ENCODE measurements at regions not wholly inside any gene's neighbourhood (a gene's known extent, or its start where the extent isn't known, plus 50 kb on each side); places are given as distances from the start of the nearest gene placed in this dataset.
"Not testable (repeated sequence)": the region's sequence is repeated elsewhere in the genome, so short reads cannot be mapped to it uniquely, and the experiment has no call there.

DNA sequence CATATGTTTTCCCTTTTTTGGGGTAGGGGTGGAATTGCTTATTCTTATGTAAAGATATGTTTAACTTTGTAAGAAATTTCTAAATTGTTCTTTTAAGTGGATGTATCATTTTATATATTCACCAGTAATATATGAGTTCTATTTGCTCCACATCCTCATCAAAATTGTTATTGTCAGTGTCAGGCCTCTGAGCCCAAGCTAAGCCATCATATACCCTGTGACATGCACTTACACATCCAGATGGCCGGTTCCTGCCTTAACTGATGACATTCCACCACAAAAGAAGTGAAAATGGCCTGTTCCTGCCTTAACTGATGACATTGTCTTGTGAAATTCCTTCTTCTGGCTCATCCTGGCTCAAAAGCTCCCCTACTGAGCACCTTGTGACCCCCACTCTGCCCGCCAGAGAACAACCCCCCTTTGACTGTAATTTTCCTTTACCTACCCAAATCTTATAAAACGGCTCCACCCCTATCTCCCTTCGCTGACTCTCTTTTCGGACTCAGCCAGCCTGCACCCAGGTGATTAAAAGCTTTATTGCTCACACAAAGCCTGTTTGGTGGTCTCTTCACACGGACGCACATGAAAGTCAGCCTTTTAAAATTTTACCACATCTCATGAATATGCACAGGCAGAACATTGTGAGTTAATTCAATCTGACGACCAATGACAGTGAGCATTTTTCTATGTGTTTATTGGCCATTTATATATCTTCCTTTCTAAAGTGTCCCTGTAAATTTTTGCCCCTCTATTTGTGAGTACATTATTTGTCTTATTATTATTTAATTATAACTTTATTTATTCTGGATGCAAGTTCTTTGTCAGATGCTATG, 176.8 kb downstream of the CDC14C start:
- not testable (repeated sequence) for DNase-seq

- no peak for DNase-seq
These were observed 178.1 kb downstream of the CDC14C start for GRCh38 chr7:49102411-49102810.

DNA sequence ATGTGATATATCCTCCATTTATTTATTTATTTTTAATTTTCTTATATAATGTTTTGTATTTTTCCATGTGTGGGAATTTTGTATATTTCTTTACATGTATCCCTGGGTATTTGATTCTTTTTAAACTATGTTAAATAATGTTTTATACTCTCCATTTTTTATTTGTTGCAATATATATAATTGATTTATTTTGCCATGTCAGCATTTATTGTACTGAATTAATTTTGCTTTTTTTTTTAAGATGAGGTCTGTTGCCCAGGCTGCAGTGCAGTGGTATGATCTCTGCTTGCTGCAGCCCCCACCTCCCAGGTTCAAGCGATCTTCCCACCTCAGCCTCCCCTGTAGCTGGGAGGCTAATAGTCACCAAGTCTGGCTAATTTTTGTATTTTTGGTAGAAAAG, 187.4 kb downstream of the CDC14C start:
- no peak for DNase-seq

- no peak for DNase-seq
These were observed 187.9 kb downstream of the CDC14C start for GRCh38 chr7:49112222-49112621.

DNA sequence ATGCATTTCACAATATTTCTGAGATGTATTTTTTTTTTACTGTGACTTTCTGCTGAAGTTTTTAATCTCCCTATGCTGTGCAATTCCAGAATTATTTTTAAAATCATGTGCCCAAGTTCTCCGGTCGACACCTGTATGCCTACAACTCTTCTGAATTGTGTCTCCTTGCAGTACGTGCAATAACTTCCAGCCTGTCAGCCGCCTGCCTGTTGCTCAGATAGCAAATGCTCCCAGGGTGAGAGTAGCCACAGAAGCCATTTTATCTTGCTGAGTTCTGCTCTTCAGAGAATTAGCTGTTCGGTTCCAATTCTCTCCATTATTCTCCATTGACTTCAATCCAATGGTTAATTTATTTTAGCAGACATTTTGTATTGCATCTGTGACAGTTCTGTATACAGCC, 188.3 kb downstream of the CDC14C start:
- DNase-seq: no peak

GRCh38 chr7:49119706-49120105, 195.4 kb downstream of the CDC14C start:
- no peak for DNase-seq

GRCh38 chr7:49125246-49125645, 200.9 kb downstream of the CDC14C start:
- DNase-seq: no peak

DNA sequence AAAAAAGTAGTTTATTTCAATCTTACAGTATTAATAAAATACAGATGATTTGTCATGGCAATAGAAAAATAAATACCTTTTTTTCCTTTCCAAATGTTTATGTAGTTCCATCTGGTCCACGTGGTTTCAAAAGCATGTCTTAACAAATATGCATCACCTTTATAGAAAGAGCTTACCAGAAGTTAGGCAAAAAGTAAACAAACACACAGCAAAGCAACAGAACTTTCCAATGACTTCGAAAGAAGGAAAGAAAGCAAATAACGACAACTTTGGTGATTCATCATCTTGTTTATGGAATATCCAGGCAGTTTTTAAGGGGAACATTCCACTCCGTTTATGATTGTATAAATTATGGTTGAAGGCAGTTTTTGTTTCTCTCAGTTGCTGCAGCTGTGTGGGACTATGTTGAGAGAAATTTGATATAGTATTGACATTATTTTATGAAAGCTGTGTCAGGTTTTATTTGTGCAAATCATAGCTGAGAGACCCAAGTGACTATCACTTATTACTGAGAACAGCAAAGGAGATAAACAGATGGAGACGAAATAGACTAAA, 203.1 kb downstream of the CDC14C start:
- no peak for DNase-seq

DNA sequence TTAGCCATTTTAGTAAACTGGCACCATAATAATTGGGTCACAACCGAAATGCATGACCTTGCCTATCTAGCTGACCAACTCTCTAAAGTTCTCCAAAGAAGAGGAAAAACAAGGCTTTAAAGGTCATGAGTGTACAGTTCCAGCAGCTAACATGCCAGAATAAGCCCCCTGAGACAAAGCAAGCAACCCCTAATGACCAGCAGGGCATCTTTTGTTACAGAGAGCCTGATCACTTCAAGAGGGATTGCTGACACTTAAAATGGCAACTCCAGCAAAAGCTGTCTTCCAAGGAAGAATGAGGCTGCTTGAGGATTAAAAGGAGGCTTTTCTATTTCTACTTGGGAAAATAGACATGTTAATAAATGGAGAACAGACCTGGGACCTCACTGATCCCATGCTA, 213.6 kb downstream of the CDC14C start:
- DNase-seq: no peak

DNA sequence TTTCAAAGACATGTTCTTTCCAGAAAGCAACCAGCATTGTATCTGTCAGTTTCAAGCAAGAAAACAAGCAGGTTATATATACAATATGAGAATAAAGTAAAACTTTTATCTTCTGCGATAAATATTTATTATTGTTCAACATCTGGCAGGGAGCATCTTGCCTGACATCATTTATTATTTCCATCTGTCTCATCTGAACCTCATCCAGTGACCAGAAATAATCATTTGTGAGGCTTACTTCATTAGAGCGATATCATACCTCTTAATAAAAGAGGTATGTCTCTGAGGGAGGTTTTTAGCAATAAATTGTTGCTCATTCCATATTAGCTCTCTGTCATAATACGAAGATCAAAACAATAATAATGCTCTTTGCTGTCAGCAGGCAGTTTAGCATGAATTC, 226.1 kb downstream of the CDC14C start:
- no peak for DNase-seq

GRCh38 chr7:49151146-49151545, 226.8 kb downstream of the CDC14C start:
- no peak for DNase-seq

DNA sequence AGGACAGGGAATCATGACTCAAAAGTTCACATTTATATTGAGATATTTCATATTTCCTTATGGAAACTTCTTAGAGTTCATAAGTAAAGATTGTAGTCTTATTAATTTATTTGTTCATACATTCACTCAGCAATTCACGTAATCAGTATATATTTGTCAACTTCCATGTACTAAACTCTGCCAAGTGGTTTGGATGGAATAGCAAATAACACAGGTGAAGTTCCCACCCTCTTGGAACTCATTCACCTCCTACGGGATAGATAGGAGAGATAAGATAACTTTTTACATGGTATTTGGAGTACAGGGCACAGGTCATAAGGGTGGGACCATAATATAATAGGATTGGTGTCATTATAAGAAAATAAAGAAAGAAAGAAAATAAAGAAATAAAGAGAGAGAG, 234.0 kb downstream of the CDC14C start:
- no peak for DNase-seq

- no peak for DNase-seq
These were observed 235.2 kb downstream of the CDC14C start for GRCh38 chr7:49159536-49159935.

GRCh38 chr7:49166441-49166840, 242.1 kb downstream of the CDC14C start:
- DNase-seq: no peak

- no peak for DNase-seq
These were observed 248.3 kb downstream of the CDC14C start for GRCh38 chr7:49172639-49173038.

GRCh38 chr7:49174396-49174795, 250.0 kb downstream of the CDC14C start:
- no peak for DNase-seq

DNA sequence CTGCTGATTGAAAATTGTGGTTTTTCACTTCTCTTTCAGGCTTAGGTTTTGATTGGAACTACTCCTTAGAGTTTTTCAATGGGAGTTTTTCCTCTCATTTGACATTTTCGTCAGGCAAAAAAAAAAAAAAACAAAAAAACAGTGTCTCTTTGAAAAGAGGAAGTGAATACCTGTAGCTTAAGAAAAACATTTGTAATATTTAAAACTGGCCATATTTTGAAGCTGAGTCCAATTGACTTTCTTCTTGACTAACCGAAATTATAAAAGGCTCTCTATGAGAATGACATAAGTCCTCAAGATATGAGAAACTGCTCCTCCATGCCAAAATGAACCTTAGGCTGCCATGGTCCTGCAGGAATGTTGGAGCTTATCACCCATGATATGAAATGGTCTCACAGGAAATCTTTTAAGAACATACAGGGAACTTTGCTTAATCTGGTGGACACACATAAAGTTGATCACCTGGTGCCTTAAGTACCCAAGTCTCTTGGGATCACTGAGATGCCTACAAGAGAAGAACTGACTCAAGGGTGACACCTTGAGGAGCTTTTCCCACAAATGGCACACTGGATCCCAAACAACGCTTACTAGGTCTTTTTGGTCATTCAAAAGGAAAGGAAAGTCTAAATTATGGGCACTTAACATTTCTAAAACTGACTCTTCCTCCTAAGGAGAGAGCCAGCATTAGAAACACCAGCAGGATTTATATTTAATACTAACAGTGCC, 263.4 kb downstream of the CDC14C start:
- DNase-seq: no peak

GRCh38 chr7:49228426-49229098, 304.2 kb downstream of the CDC14C start:
- no peak for DNase-seq

- DNase-seq: no peak
These were observed 304.9 kb downstream of the CDC14C start for GRCh38 chr7:49229246-49229645.

GRCh38 chr7:49243521-49243920, 319.2 kb downstream of the CDC14C start:
- no peak for DNase-seq

DNA sequence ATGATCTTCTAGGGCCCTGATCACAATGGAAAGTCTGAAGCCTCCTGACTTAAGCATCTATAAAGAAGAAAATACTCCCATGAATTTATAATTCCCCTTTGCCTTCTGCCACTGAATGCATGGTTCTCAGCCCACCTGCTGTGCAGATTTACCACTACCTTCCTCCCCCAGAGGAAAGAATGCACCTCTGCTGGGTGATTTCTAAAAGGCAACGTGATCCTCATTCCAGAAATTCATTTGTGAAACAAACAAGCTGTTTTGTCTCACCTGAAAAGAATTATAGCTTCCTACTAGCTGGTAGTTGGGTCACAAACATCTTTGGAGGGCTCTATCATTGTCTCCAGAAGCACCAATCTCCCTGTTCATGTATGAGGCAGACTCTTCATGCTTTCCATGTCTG, 320.2 kb downstream of the CDC14C start:
- DNase-seq: no peak

DNA sequence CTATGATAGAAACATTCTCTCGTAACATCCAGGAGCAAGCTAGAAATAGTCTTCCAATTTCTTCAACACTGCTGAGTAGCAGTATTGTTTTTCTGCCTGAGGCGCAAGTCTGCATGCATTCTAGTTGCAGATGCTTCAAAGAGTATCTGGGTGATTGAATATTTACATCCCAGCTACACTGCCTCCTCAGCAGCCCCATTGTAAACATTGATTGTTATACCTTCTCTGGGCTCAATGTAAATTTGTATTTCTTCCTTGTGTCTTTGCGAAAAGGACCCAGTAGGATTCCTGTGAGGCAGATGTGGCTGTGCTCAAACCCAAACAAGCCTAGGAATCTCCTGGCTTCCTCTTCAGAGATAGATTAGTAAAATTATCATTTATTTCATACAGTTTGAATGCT, 320.7 kb downstream of the CDC14C start:
- DNase-seq: no peak

DNA sequence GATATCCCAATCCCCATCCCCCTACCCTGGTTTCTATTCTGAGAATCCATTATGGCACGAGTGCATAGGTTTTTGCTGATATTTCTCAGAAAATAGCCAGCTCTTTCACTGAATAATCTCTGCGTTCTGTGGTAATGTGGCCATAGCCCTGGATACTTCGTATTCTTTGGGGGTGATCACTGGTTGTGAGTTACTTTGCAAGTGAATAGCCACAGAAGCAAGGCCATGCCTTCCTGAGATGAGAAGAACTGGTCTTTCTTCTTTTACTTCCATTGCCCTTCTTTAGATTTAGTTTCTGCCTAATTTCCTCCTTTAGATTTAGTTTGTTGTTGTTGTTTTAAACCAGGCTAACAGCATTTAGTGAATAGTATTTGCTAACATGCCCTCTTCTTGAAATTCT, 323.4 kb downstream of the CDC14C start:
- no peak for DNase-seq

- no peak for DNase-seq
These were observed 330.7 kb downstream of the CDC14C start for GRCh38 chr7:49255054-49255453.
